HG03442 (cell line): ENCODE measurements at regions not wholly inside any gene's neighbourhood (a gene's known extent, or its start where the extent isn't known, plus 50 kb on each side); places are given as distances from the start of the nearest gene placed in this dataset.

ENCODE experiments used
- ATAC-seq: cut with Tn5 transposase; IDR thresholded peaks from one replicate; pipeline ENCODE4 v1.9.1; 2021; ENCODE audit warnings: mild to moderate bottlenecking, moderate library complexity; ENCODE audit not compliant: unreplicated experiment

DNA sequence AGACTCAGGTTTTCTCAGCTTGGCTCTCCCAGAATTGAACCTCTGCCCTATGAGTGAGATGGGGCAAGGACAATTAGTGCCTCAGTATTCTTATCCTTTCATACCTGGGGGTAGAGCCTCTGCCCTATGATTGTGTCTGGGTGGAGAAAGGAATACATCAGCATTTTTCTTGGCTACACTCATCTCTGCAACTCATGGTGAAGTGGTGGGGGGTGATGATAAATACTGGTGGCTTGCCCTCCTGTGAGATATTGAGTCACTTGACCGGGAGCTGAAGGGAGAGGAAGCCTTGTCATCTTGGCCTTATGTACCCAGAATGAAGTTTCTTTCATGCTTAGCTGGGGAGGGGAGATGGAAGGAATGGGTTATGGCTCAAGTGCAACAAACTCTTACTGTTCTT lies 71.3 kb upstream of the ENOX2 start:
- no peak for ATAC-seq

DNA sequence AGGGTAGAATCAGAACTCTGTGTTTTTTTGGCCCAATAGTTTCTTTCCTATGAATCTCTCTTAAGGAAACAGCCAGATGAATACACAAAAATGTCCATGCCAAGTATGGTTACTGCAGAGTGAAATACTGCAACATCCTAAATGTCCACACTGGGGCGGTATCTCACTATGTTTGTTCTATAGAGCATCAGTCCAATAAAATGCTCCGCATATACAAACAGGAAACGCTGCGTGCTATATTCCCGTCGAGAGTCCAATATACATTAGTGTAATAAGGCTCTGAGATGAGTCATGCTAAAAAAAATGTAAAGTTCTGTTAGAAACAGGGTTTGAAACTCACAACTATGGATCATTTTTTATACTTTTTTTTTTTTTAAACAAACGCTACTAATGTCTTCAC lies 72.9 kb upstream of the ENOX2 start:
- peak; percentile 91 for ATAC-seq

GRCh38 chrX:130981836-130982235 lies 76.3 kb upstream of the ARHGAP36 start:
- ATAC-seq = no peak

DNA sequence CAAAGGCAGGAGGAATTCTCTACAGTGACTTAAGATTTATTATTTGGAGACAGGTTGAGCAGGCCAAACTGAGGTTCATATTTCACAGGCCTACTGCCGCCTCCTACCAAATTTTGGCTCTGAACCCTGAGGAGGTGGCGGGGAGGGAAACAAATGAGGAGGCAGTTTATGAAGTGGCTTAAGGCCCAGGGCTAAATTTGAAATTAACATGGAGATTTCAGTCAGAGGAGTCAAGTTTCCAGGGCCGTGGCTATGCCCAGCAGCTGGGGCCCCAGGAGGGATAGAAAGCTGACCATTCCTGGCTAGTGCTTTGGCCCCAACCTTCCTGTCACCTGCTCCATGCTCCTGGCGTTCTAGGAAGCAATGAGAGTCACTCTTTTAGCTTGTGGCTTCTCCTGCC lies 73.4 kb upstream of the ARHGAP36 start:
- no peak for ATAC-seq

DNA sequence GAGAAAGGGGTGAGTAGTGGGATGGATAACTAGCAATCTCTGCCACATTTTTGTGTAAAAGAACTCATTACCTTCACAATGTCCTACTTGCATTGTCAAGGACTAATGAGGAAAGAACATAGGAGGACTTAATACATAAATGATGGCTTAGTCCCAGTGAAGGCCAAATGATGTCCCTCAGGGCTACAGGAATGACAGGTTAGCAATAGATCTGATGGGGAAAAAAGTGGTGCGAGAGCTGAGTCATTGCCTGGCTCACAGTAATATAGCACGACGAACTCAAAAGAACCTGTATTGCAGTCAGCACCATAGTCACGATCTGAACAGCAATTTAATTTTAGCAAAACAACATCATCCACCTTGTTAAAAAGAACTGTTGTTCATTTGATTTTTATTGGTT lies 70.9 kb upstream of the ARHGAP36 start:
- no peak for ATAC-seq

DNA sequence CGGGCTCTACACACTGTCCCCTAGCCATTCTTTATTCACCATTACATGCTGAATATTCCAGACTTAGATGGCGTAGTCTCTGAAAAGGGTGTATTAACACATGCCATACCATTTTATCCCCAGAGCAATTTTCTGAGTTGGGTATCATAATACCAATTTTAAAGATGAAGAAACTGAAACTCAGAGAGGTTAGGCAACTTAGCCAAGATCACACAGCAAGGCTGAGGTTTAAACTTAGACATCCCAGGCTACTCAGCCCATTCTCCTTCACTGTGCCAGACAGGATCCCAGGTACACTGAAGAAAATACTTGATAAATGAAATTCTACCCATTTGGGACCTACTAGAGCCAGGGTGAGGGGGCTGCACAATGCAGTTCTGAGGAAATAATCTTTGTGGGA lies 67.4 kb upstream of the ARHGAP36 start:
- no peak for ATAC-seq

- no peak for ATAC-seq
Observed at GRCh38 chrX:130994671-130995070, 63.5 kb upstream of the ARHGAP36 start.

GRCh38 chrX:130995439-130995838 lies 62.7 kb upstream of the ARHGAP36 start:
- ATAC-seq = no peak

GRCh38 chrX:130997314-130997713 lies 60.8 kb upstream of the ARHGAP36 start:
- no peak for ATAC-seq

GRCh38 chrX:130999360-130999759 lies 58.8 kb upstream of the ARHGAP36 start:
- ATAC-seq = no peak
